ENCODE measurements at regions not wholly inside any gene's neighbourhood (a gene's known extent, or its start where the extent isn't known, plus 50 kb on each side); places are given as distances from the start of the nearest gene placed in this dataset.

GRCh38 chr3:178950676-178951075 lies 120.9 kb downstream of the ZMAT3 start:
- no peak for TF ChIP-seq CTCF (conservative IDR thresholded peaks at IDR 0.05; ENCODE audit: low read depth, low read length)
- no peak for TF ChIP-seq EZH2 (IDR thresholded peaks at IDR 0.05; ENCODE audit: borderline replicate concordance, low read depth, low read length, poor library complexity, severe bottlenecking)
